Coronary artery (tissue), 2 donors: ENCODE measurements at regions not wholly inside any gene's neighbourhood (a gene's known extent, or its start where the extent isn't known, plus 50 kb on each side); places are given as distances from the start of the nearest gene placed in this dataset.

Source experiments
- DNase-seq: peaks from one replicate; pipeline ENCODE4 v3.0.0-alpha.2; 2017; ENCODE audit warnings: low spot score
- H3K27ac ChIP-seq, 2 donors: fragments of 200-600 bp; sonication (generic); one replicate each; pipeline ENCODE4 v1.5.1; 2016 to 2019
- H3K4me3 ChIP-seq: fragments of 200-600 bp; sonication (generic); 2 replicates; pipeline ENCODE4 v1.5.1; 2016; ENCODE audit warnings: mild to moderate bottlenecking, moderate library complexity
- CTCF ChIP-seq: fragments of 200-600 bp; sonication (generic); IDR thresholded peaks from one replicate; pipeline ENCODE4 v1.5.1; 2019; ENCODE audit warnings: antibody characterized with exemption

GRCh38 chr14:39562175-39562574 is 129.9 kb upstream of the FBXO33 start:
- DNase-seq = no peak
- no peak for TF ChIP-seq CTCF
- Histone ChIP-seq H3K4me3 (no peak overlapping the region), H3K27ac (no peak overlapping the region)

GRCh38 chr14:39558525-39558924 is 126.3 kb upstream of the FBXO33 start:
- H3K27ac ChIP-seq = no peak overlapping the region
- TF ChIP-seq CTCF = no peak
- DNase-seq = no peak
- no peak overlapping the region for H3K4me3 ChIP-seq

GRCh38 chr14:39555749-39556148 is 123.5 kb upstream of the FBXO33 start:
- H3K27ac ChIP-seq = no peak overlapping the region
- H3K4me3 ChIP-seq = no peak overlapping the region
- TF ChIP-seq CTCF = no peak
- DNase-seq = no peak

GRCh38 chr14:39554576-39554975 is 122.3 kb upstream of the FBXO33 start:
- TF ChIP-seq CTCF = no peak
- no peak overlapping the region for H3K27ac ChIP-seq
- DNase-seq = no peak
- no peak overlapping the region for H3K4me3 ChIP-seq

GRCh38 chr14:39548358-39548757 is 116.1 kb upstream of the FBXO33 start:
- DNase-seq = no peak
- Histone ChIP-seq H3K27ac (no peak overlapping the region), H3K4me3 (no peak overlapping the region)
- TF ChIP-seq CTCF = no peak

- DNase-seq = no peak
- no peak for TF ChIP-seq CTCF
- no peak overlapping the region for H3K4me3 ChIP-seq
- H3K27ac ChIP-seq = no peak overlapping the region
Observed at GRCh38 chr14:39547845-39548244, 115.6 kb upstream of the FBXO33 start.

- Histone ChIP-seq H3K4me3 (no peak overlapping the region), H3K27ac (no peak overlapping the region)
- DNase-seq = no peak
- no peak for TF ChIP-seq CTCF
Observed at GRCh38 chr14:39505812-39506211, 73.6 kb upstream of the FBXO33 start.
